Erythroblast (primary cell): ENCODE measurements at regions not wholly inside any gene's neighbourhood (a gene's known extent, or its start where the extent isn't known, plus 50 kb on each side); places are given as distances from the start of the nearest gene placed in this dataset.

ENCODE experiments used
- GATA1 ChIP-seq: IDR thresholded peaks from 2 replicates; pipeline ENCODE4 v1.6.1; 2011; ENCODE audit warnings: low read depth, mild to moderate bottlenecking, control low read depth, low read length, moderate library complexity
- POLR2A ChIP-seq: IDR thresholded peaks from 2 replicates; pipeline ENCODE4 v1.6.1; 2011; ENCODE audit warnings: mild to moderate bottlenecking, low read length

GRCh38 chr2:120550893-120551446 is 184.7 kb upstream of the GLI2 start:
- TF ChIP-seq POLR2A (no peak), GATA1 (no peak)
